Liver (tissue), 8 donors: ENCODE measurements at regions not wholly inside any gene's neighbourhood (a gene's known extent, or its start where the extent isn't known, plus 50 kb on each side); places are given as distances from the start of the nearest gene placed in this dataset.

Source experiments
- DNase-seq: peaks from one replicate; pipeline ENCODE4 v3.0.0-alpha.2; 2017; ENCODE audit warnings: low spot score
- H3K27ac ChIP-seq, 2 donors: one replicate each; pipeline ENCODE4 v1.7.0; 2013; ENCODE audit warnings: inconsistent platforms in 2 of 2, low read length in 2 of 2, control low read depth in 1 of 2, low read depth in 1 of 2, mild to moderate bottlenecking in 1 of 2
- H3K27me3 ChIP-seq, 4 donors: one replicate each; pipeline versions ENCODE4 v1.6.1 to v1.7.0; 2013; ENCODE audit warnings: low read length in 3 of 4, inconsistent platforms in 1 of 4, mild to moderate bottlenecking in 1 of 4, moderate library complexity in 1 of 4; ENCODE audit not compliant: control insufficient read depth in 4 of 4, insufficient read depth in 4 of 4
- H3K36me3 ChIP-seq, 4 donors: one replicate each; pipeline versions ENCODE4 v1.6.1 to v1.7.0; 2013; ENCODE audit warnings: low read length in 3 of 4, mild to moderate bottlenecking in 3 of 4, low read depth in 1 of 4, moderate library complexity in 1 of 4; ENCODE audit not compliant: control insufficient read depth in 4 of 4, insufficient read depth in 3 of 4
- H3K4me1 ChIP-seq, 4 donors: one replicate each; pipeline versions ENCODE4 v1.6.1 to v1.7.0; 2013; ENCODE audit warnings: low read length in 3 of 4, mild to moderate bottlenecking in 3 of 4, moderate library complexity in 1 of 4; ENCODE audit not compliant: control insufficient read depth in 4 of 4, insufficient read depth in 4 of 4
- H3K4me3 ChIP-seq, 3 donors: one replicate each; pipeline versions ENCODE4 v1.6.1 to v1.7.0; 2013; ENCODE audit warnings: low read length in 3 of 3, control low read depth in 1 of 3, low read depth in 1 of 3, mild to moderate bottlenecking in 1 of 3
- H3K9ac ChIP-seq, 2 donors: one replicate each; pipeline ENCODE4 v1.7.0; 2013; ENCODE audit warnings: low read length in 2 of 2, mild to moderate bottlenecking in 2 of 2, moderate library complexity in 2 of 2, control low read depth in 1 of 2, low read depth in 1 of 2
- H3K9me3 ChIP-seq, 4 donors: one replicate each; pipeline versions ENCODE4 v1.6.1 to v1.7.0; 2013; ENCODE audit warnings: low read length in 3 of 4; ENCODE audit not compliant: control insufficient read depth in 4 of 4
- ATF3 ChIP-seq: IDR thresholded peaks from 2 replicates; pipeline ENCODE4 v1.6.1; 2016; ENCODE audit warnings: antibody characterized with exemption
- EGR1 ChIP-seq, 2 donors: IDR thresholded peaks; 2 replicates each; pipeline ENCODE4 v1.6.1; 2016 to 2018; ENCODE audit warnings: antibody characterized with exemption in 2 of 2, low read depth in 2 of 2
- FOXA1 ChIP-seq: IDR thresholded peaks from 2 replicates; pipeline ENCODE4 v1.6.1; 2016; ENCODE audit warnings: antibody characterized with exemption
- FOXA2 ChIP-seq: IDR thresholded peaks from 2 replicates; pipeline ENCODE4 v1.6.1; 2016; ENCODE audit warnings: antibody characterized with exemption
- GABPA ChIP-seq, 2 donors: IDR thresholded peaks in 1 of 2; conservative IDR thresholded peaks in 1 of 2; 2 replicates each; pipeline ENCODE4 v1.6.1; 2016; ENCODE audit warnings: antibody characterized with exemption in 2 of 2, mild to moderate bottlenecking in 1 of 2, moderate library complexity in 1 of 2
- HNF4A ChIP-seq, 2 donors: conservative IDR thresholded peaks; 2 replicates each; pipeline ENCODE4 v1.6.1; 2016; ENCODE audit warnings: antibody characterized with exemption in 2 of 2, mild to moderate bottlenecking in 2 of 2
- HNF4G ChIP-seq: IDR thresholded peaks from 2 replicates; pipeline ENCODE4 v1.6.1; 2016; ENCODE audit warnings: antibody characterized with exemption
- JUND ChIP-seq, 2 donors: IDR thresholded peaks; 2 replicates each; pipeline ENCODE4 v1.6.1; 2016; ENCODE audit warnings: antibody characterized with exemption in 2 of 2
- NR2F2 ChIP-seq: IDR thresholded peaks from 2 replicates; pipeline ENCODE4 v1.6.1; 2016; ENCODE audit warnings: antibody characterized with exemption
- RAD21 ChIP-seq, 2 donors: IDR thresholded peaks; 2 replicates each; pipeline ENCODE4 v1.6.1; 2016; ENCODE audit warnings: antibody characterized with exemption in 2 of 2, mild to moderate bottlenecking in 2 of 2
- REST ChIP-seq: IDR thresholded peaks from 2 replicates; pipeline ENCODE4 v1.6.1; 2016; ENCODE audit warnings: antibody characterized with exemption, mild to moderate bottlenecking
- RXRA ChIP-seq, 2 donors: IDR thresholded peaks; 2 replicates each; pipeline ENCODE4 v1.6.1; 2017 to 2018; ENCODE audit warnings: antibody characterized with exemption in 2 of 2, mild to moderate bottlenecking in 1 of 2
- SP1 ChIP-seq: IDR thresholded peaks from 2 replicates; pipeline ENCODE4 v1.6.1; 2018; ENCODE audit warnings: antibody characterized with exemption, mild to moderate bottlenecking
- TAF1 ChIP-seq: conservative IDR thresholded peaks from 2 replicates; pipeline ENCODE4 v1.6.1; 2016; ENCODE audit warnings: antibody characterized with exemption, mild to moderate bottlenecking
- YY1 ChIP-seq: IDR thresholded peaks from 2 replicates; pipeline ENCODE4 v1.6.1; 2016; ENCODE audit warnings: antibody characterized with exemption, mild to moderate bottlenecking
- WGBS: extraction: QIAGEN DNeasy Blood & Tissue Kit; methylation state at CpG from one replicate; pipeline ENCODE4 v1.1.7; 2013; 5-methylcytosine and 5-hydroxymethylcytosine counted together
- TF ChIP-seq, protein P1 (sequence below): IDR thresholded peaks from 2 replicates; pipeline ENCODE4 v1.6.1; 2016; ENCODE audit warnings: antibody characterized with exemption
- TF ChIP-seq, protein P2 (sequence below): IDR thresholded peaks from 2 replicates; pipeline ENCODE4 v1.6.1; 2016; ENCODE audit warnings: antibody characterized with exemption
- TF ChIP-seq, protein P3 (sequence below): fragments of 150-350 bp; IDR thresholded peaks from 2 replicates; pipeline ENCODE4 v1.5.1; 2017; ENCODE audit warnings: improper control_type of control experiment, low read depth, low read length; ENCODE audit not compliant: missing input control
- donor health status: healthy.
- donor health status: healthy.
- donor health status: healthy.
- donor health status: healthy.
- donor health status: healthy.

DNA sequence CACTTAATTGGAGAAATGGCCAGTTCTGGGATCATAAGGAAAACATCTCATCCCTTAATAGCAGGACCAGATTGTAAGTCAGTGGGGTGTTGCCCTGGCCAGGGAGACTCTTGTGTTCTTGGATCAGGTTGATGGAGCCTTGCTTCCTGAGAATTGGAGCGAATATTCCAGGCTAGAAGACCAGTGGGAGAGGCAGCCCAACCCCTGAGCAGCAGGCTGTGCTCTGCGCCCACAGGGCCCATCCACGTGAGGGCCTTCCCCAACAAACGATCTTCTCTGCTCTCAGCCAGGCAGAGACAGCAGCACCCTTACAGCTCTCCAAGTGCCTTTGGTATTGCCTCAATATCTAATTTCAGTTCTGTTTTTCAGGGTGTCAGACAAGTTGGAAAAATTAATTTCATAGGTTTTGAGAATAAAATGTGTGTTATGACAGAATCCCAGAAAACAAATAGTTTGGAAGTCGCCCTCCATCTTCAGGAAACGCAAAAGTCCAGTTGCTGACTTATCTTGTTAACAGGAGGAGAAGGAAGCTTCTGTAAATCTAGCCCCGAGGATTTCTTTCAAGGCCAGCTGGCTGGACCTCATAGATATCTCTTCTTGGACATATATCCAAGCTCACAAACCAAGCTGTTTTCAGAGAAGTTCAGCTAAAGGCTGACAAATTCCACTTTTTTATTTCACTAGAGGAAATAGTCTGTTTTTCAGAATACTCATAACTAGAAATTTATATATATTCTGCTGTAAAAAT is 105.5 kb downstream of the COPS8 start:
- DNase-seq: no peak
- Histone ChIP-seq H3K4me1 (no peaks in the 10 kb centered on the region), H3K27ac (peak overlapping the region in 1 of 2 donors; percentile 31), H3K27me3 (peaks cover 0 to 3% (median 0%) of the 10 kb centered on the region in 4 donors), H3K36me3 (no peaks in the 10 kb centered on the region), H3K9ac (no peak overlapping the region), H3K9me3 (no peaks in the 10 kb centered on the region), H3K4me3 (no peak overlapping the region)
- TF ChIP-seq FOXA2 (no peak), HNF4A (conservative IDR thresholded peaks at IDR 0.05) (no peak), FOXA1 (no peak), ATF3 (no peak), REST (no peak), JUND (IDR thresholded peaks at IDR 0.05) (no peak), YY1 (no peak), EGR1 (IDR thresholded peaks at IDR 0.05; ENCODE audit: low read depth in 2 of 2) (no peak), GABPA (IDR thresholded peaks at IDR 0.05 in 1 of 2, conservative IDR thresholded peaks at IDR 0.05 in 1 of 2) (no peak), HNF4G (no peak), RAD21 (IDR thresholded peaks at IDR 0.05) (no peak), SP1 (no peak), NR2F2 (no peak), RXRA (IDR thresholded peaks at IDR 0.05) (no peak), TAF1 (no peak)
- TF ChIP-seq, protein P1, sequence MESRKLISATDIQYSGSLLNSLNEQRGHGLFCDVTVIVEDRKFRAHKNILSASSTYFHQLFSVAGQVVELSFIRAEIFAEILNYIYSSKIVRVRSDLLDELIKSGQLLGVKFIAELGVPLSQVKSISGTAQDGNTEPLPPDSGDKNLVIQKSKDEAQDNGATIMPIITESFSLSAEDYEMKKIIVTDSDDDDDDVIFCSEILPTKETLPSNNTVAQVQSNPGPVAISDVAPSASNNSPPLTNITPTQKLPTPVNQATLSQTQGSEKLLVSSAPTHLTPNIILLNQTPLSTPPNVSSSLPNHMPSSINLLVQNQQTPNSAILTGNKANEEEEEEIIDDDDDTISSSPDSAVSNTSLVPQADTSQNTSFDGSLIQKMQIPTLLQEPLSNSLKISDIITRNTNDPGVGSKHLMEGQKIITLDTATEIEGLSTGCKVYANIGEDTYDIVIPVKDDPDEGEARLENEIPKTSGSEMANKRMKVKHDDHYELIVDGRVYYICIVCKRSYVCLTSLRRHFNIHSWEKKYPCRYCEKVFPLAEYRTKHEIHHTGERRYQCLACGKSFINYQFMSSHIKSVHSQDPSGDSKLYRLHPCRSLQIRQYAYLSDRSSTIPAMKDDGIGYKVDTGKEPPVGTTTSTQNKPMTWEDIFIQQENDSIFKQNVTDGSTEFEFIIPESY: no peak
- TF ChIP-seq, protein P2, sequence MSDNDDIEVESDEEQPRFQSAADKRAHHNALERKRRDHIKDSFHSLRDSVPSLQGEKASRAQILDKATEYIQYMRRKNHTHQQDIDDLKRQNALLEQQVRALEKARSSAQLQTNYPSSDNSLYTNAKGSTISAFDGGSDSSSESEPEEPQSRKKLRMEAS: no peak
- TF ChIP-seq, protein P3, sequence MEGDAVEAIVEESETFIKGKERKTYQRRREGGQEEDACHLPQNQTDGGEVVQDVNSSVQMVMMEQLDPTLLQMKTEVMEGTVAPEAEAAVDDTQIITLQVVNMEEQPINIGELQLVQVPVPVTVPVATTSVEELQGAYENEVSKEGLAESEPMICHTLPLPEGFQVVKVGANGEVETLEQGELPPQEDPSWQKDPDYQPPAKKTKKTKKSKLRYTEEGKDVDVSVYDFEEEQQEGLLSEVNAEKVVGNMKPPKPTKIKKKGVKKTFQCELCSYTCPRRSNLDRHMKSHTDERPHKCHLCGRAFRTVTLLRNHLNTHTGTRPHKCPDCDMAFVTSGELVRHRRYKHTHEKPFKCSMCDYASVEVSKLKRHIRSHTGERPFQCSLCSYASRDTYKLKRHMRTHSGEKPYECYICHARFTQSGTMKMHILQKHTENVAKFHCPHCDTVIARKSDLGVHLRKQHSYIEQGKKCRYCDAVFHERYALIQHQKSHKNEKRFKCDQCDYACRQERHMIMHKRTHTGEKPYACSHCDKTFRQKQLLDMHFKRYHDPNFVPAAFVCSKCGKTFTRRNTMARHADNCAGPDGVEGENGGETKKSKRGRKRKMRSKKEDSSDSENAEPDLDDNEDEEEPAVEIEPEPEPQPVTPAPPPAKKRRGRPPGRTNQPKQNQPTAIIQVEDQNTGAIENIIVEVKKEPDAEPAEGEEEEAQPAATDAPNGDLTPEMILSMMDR: no peak
- WGBS: 78% methylated on average over 7 of the region's 7 CpGs
